ENCODE measurements at regions not wholly inside any gene's neighbourhood (a gene's known extent, or its start where the extent isn't known, plus 50 kb on each side); places are given as distances from the start of the nearest gene placed in this dataset.

DNA sequence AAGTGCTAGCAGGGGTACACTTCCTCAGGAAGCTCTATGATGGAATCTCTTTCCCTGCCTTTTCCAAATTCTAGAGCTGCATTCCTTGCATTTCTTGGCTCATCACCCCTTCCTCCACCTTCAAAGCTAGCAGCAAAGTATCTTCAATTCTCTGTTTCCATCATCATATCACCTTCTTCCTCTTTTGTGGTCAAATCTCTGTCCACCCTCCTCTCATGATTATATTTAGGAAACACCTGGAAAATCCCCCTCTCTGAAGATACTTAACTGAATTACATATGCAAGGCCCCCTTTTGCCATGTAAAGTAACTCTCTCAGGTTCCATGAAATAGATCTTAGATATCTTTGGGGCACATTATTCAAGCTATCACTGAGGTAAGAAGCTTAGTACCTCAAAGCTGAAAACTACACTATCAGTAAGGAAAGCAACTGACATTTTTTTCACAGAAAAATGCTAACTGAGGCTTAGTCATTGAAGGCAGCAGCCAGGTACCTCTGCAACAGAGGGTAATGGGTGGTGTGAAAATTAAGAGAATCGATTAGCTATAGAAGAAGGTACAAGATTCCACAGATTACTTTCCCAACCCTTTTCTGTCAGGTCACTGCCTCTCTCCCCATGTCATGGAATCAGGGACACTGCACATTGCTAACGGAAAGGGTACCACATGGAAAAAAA lies 197.3 kb downstream of the MACC1 start:
- no peaks in the 10 kb centered on the region for H3K27me3 Mint-ChIP-seq (ENCODE audit: low read depth)
- no peak overlapping the region for H3K4me3 Mint-ChIP-seq
- no peak overlapping the region for H3K27ac Mint-ChIP-seq
- no peak for DNase-seq (ENCODE audit: low spot score in 2 of 2, unreplicated experiment in 2 of 2)
- TF ChIP-seq, protein P1, sequence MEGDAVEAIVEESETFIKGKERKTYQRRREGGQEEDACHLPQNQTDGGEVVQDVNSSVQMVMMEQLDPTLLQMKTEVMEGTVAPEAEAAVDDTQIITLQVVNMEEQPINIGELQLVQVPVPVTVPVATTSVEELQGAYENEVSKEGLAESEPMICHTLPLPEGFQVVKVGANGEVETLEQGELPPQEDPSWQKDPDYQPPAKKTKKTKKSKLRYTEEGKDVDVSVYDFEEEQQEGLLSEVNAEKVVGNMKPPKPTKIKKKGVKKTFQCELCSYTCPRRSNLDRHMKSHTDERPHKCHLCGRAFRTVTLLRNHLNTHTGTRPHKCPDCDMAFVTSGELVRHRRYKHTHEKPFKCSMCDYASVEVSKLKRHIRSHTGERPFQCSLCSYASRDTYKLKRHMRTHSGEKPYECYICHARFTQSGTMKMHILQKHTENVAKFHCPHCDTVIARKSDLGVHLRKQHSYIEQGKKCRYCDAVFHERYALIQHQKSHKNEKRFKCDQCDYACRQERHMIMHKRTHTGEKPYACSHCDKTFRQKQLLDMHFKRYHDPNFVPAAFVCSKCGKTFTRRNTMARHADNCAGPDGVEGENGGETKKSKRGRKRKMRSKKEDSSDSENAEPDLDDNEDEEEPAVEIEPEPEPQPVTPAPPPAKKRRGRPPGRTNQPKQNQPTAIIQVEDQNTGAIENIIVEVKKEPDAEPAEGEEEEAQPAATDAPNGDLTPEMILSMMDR (IDR thresholded peaks at IDR 0.05; ENCODE audit: unreplicated experiment), result no peak
- peaks cover 19% of the 10 kb centered on the region for H3K9me3 Mint-ChIP-seq
- H3K36me3 Mint-ChIP-seq, result peaks cover 3% of the 10 kb centered on the region
- H3K4me1 Mint-ChIP-seq, result peaks cover 6% of the 10 kb centered on the region

DNA sequence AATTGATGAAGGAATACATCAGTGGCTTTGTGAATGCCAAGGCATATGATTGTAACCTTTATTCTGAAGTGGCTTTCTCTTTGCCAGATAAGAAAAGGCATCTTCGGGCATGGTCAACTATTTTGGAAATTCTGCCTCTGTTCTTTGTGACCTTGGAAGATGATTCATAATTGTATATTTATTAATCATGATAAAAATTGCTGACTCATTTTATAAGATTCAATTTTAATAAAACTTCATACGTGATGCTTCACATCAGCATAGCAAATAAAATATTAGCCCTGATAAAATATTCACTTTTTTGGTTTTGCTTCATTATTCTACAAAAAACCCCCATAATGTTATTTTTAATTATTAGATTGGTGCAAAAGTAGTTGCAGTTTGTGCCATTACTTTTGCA lies 200.5 kb downstream of the MACC1 start:
- DNase-seq (ENCODE audit: low spot score in 2 of 2, unreplicated experiment in 2 of 2), result no peak
- H3K27ac Mint-ChIP-seq, result no peak overlapping the region
- no peaks in the 10 kb centered on the region for H3K27me3 Mint-ChIP-seq (ENCODE audit: low read depth)
- no peak overlapping the region for H3K4me3 Mint-ChIP-seq
- TF ChIP-seq, protein P1 (IDR thresholded peaks at IDR 0.05; ENCODE audit: unreplicated experiment), result no peak
- peaks cover 12% of the 10 kb centered on the region for H3K9me3 Mint-ChIP-seq
- H3K4me1 Mint-ChIP-seq, result peaks cover 8% of the 10 kb centered on the region
- H3K36me3 Mint-ChIP-seq, result peaks cover 3% of the 10 kb centered on the region

DNA sequence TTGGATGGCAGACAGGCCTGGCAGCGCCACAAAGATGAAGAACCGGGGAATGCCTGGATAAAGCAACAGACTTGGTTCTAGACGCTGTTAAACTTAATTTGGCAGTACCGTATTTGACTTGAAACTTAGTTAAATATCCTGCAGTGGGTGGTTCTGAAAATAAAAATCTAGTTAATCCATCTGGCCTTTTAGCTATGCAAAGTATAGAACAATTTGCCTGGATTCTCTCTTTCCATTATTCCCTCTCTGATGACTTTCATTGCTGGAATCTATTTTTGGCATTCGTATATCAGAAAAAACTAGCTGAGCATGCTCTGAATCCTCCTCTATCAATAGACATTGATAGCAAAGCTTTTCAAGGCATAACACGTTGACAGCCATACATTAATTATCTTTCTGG lies 203.6 kb downstream of the MACC1 start:
- H3K27me3 Mint-ChIP-seq (ENCODE audit: low read depth), result no peaks in the 10 kb centered on the region
- no peak overlapping the region for H3K27ac Mint-ChIP-seq
- no peaks in the 10 kb centered on the region for H3K36me3 Mint-ChIP-seq
- H3K9me3 Mint-ChIP-seq, result no peaks in the 10 kb centered on the region
- DNase-seq (ENCODE audit: low spot score in 2 of 2, unreplicated experiment in 2 of 2), result no peak
- TF ChIP-seq, protein P1 (IDR thresholded peaks at IDR 0.05; ENCODE audit: unreplicated experiment), result no peak
- peaks cover 4% of the 10 kb centered on the region for H3K4me1 Mint-ChIP-seq
- H3K4me3 Mint-ChIP-seq, result no peak overlapping the region

DNA sequence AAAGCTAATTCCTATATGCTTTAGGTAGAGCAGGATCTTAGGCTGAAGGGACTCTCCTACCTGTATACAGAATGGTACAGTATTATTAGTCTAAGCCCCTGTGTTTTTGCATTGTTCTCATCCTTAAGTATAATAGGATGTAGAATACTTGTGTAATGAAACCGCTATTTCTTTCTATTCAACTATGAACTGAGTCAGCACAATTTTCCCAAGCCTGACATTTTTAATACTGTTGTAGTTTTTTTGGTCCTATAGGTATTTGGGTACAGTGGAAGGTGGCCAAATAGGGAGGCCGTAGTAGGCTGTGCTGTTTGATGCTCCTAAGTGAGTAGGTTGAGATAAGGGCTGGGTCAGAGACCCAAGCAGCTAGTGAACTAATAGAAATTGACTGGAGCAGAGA lies 205.1 kb downstream of the MACC1 start:
- H3K4me1 Mint-ChIP-seq, result peaks cover 4% of the 10 kb centered on the region
- H3K27ac Mint-ChIP-seq, result no peak overlapping the region
- no peaks in the 10 kb centered on the region for H3K9me3 Mint-ChIP-seq
- H3K4me3 Mint-ChIP-seq, result no peak overlapping the region
- TF ChIP-seq, protein P1 (IDR thresholded peaks at IDR 0.05; ENCODE audit: unreplicated experiment), result no peak
- no peaks in the 10 kb centered on the region for H3K27me3 Mint-ChIP-seq (ENCODE audit: low read depth)
- no peaks in the 10 kb centered on the region for H3K36me3 Mint-ChIP-seq
- no peak for DNase-seq (ENCODE audit: low spot score in 2 of 2, unreplicated experiment in 2 of 2)

DNA sequence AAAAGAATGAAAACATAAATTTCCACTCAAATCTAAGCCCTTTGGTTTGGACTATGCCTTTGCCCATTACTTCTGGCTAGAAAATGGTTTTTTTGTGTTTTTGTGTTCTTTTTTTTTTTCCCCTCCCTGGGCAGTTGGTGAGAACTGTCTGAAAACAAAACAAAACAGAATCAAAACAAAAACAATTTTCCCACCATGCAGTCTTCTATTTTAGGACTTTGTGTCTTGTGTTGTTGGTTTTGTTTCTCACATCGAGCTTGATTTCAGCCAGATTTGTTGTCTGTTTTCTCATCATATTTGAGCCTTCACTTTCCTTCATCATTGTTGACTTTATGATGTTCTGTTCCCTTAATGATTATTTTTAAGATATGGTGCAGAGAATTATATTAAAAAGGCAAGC lies 206.3 kb downstream of the MACC1 start:
- TF ChIP-seq, protein P1 (IDR thresholded peaks at IDR 0.05; ENCODE audit: unreplicated experiment), result no peak
- H3K4me1 Mint-ChIP-seq, result peaks cover 4% of the 10 kb centered on the region
- H3K27me3 Mint-ChIP-seq (ENCODE audit: low read depth), result no peaks in the 10 kb centered on the region
- H3K4me3 Mint-ChIP-seq, result no peak overlapping the region
- no peaks in the 10 kb centered on the region for H3K9me3 Mint-ChIP-seq
- H3K36me3 Mint-ChIP-seq, result no peaks in the 10 kb centered on the region
- no peak for DNase-seq (ENCODE audit: low spot score in 2 of 2, unreplicated experiment in 2 of 2)
- no peak overlapping the region for H3K27ac Mint-ChIP-seq

DNA sequence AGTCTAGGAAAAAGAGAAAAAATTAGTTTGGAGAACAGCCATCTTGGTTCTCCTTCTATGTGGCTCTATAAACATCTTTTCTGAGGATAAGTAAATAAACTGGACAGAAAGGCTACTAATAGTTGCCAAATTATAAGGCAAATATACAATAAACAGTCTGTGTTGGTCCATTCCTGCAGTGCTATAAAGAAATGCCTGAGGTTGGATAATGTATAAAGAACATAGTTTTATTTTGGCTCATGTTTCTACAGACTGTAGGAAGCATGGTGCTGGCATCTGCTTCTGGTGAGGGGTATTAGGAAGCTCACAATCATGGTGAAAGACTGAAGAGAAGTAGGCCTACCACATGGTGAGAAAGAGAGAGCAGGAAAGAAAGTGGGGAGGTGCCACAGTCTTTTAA lies 209.7 kb downstream of the MACC1 start:
- Mint-ChIP-seq H3K36me3 (no peaks in the 10 kb centered on the region), H3K27me3 (ENCODE audit: low read depth) (no peaks in the 10 kb centered on the region), H3K9me3 (no peaks in the 10 kb centered on the region), H3K4me1 (no peaks in the 10 kb centered on the region), H3K27ac (no peak overlapping the region), H3K4me3 (no peak overlapping the region)
- DNase-seq (ENCODE audit: low spot score in 2 of 2, unreplicated experiment in 2 of 2), result no peak
- TF ChIP-seq, protein P1 (IDR thresholded peaks at IDR 0.05; ENCODE audit: unreplicated experiment), result no peak

All from mesothelial cell of epicardium (in vitro differentiated cells).